HG03432 (cell line): ENCODE measurements at regions not wholly inside any gene's neighbourhood (a gene's known extent, or its start where the extent isn't known, plus 50 kb on each side); places are given as distances from the start of the nearest gene placed in this dataset.

ENCODE experiments used
- ATAC-seq: cut with Tn5 transposase; IDR thresholded peaks from one replicate; pipeline ENCODE4 v1.9.1; 2021; ENCODE audit warnings: mild to moderate bottlenecking, moderate library complexity; ENCODE audit not compliant: unreplicated experiment

GRCh38 chr5:148708854-148709253, 54.5 kb upstream of the HTR4 start:
- no peak for ATAC-seq

GRCh38 chr5:148711961-148712360, 57.6 kb upstream of the HTR4 start:
- no peak for ATAC-seq

- no peak for ATAC-seq
These were observed 59.6 kb upstream of the HTR4 start for GRCh38 chr5:148713735-148714508.

GRCh38 chr5:148716716-148717115, 62.4 kb upstream of the HTR4 start:
- ATAC-seq, result no peak

- ATAC-seq, result no peak
These were observed 63.3 kb upstream of the HTR4 start for GRCh38 chr5:148717668-148718067.

GRCh38 chr5:148719605-148720004, 65.3 kb upstream of the HTR4 start:
- ATAC-seq, result no peak

DNA sequence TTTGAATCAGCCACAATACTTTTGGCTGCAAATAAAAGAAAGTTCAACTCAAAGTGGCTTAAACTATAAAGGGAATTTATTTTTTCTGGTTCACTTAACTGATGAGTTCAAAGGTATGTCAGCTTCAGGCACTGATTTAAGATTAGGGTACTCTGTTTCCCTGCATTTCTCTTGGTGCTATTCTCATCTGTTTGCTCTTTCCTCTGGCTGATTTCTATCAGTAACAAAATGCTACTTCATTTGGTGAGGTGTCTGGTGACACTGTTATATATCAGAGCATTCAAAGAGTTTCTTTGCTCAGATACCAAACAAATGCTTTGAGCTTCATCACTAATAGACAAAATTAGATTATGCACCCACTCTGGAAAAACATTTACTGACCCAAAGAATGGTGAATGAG, 65.9 kb upstream of the HTR4 start:
- ATAC-seq, result no peak

DNA sequence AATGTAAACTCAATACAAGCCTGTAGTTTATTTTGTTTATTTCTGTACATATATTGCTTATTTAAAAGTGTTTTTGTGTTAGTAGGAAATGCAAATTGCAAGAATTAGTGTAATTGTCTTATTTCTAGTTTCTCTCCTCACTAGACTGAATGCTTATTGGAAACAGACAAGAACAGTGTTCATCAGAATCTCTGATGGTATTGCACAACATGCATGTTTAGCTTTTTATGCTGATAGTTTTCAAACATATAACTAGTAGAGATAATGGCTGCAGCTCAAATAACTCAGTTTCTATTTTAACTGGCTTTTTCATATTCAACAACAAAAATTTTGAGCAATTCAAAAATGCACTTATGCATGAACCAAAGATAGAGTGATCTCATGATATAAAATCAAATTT, 68.8 kb upstream of the HTR4 start:
- no peak for ATAC-seq

GRCh38 chr5:148725675-148726074, 71.3 kb upstream of the HTR4 start:
- ATAC-seq, result no peak

DNA sequence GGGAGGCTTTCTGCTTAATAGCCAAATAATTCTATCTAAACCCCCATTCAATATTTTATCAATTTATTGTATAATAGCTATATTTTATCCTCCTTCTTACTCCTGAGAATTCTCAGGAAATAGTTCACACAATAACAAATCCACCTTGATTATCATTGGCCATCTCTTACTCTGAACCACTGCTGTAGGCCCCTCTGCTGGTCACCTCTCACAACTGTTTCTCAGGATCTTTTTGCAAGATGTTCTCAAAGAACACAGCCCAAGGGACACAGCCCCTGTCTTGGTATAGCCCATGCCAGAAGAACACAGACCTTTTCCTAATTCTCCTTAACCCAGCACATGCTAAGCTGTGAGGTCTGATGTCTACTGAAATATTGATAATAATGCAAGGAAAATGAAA, 74.9 kb upstream of the HTR4 start:
- no peak for ATAC-seq

DNA sequence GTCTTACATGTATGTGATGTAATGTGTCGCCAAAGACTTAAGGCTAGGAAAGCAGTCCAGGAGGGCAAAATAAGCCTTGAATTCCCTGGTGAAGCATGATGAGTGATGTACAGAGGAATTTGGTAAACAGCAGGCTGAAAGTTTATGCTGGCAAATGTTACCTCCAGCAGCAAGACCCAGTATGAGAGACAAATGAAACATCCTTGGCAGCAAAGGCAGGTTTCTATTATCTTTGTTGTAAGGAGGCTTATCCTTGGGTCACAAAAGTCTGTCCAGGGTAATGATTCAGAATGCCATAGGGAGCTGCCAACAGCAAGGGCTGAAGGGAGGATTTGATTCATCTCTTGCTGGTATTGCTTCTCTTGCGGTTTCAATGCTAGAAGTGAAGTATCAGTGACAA, 75.9 kb upstream of the HTR4 start:
- ATAC-seq, result no peak

DNA sequence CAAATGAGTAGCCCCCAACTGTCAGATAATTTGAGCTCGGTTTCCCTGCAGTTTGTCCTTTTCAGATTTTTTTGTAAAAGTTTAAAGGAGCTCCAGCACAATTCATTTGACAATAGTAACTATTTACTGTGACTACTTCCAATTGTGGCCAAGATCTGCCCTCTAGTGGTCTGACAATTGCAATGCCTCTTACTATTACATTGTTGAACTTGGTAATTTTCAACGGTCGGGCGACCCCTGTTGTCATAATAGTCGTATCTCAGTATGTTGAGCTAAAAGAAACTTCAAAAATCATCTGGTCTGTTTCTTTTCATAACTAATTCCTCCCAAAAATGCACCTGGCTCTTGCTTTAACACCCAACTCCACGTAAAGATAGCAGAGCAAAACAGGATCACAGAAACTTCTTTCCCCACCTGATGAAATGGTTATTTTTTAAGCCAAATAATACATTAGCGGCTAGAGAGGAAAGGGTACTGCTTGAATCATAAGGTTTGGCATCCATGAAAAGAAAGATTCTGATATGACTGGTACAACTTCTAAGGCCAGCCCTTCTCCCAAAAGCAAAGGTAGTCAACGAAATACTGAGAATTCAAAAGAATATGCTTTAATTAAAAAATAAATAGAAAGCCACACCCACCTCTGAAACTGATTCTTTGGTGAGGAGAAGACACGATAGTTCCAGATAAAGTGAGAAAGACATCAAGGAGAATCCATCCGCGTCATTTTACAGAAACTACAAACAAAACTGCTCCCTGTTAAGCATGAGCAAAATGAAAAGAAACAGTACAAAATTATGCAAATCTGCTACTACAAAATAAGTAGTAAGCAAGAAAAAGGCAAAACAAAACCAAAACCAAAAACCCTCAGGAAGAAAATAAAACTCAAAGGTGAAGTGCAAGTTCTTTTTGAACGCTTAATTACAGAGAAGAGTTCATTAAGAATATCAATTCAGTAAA, 76.9 kb upstream of the HTR4 start:
- peak; percentile 91 for ATAC-seq

DNA sequence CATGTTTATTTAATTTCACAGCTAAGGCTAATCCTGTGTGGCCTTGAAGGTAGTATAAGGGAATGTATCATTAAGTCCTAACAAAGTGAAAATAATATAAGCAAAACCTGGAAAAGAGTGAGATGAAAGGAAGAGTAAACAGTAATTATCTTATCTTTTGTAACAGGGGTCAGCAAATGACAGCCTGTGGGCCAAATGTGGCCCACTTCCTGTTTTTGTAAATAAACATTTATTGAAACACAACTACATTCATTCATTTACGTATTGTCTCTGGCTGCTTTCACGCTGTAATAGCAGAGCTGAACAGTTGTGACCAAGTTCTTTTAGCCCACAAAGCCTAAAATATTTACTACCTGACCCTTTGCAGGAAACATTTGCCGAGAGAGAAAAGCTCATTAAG, 78.4 kb upstream of the HTR4 start:
- ATAC-seq, result no peak

- ATAC-seq, result peak; percentile 43
These were observed 79.5 kb upstream of the HTR4 start for GRCh38 chr5:148733601-148734438.

DNA sequence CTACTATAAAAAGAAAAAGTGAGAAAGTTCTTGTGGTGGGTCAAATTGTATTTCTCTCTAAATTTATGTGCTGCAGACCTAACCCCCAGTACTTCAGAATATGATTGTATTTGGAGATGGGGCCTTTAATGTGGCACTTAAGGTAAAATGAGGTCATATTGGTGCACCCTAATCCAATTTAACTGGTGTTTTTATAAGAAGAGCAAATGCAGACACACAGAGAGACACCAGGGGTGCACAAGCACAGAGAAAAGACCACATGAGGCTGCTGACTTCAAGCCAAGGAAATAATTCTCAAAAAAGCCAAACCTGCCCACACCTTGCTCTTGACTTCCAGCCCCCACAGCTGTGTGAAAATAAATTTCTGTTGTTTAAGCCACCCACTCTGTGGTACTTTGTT, 80.2 kb upstream of the HTR4 start:
- ATAC-seq, result no peak

DNA sequence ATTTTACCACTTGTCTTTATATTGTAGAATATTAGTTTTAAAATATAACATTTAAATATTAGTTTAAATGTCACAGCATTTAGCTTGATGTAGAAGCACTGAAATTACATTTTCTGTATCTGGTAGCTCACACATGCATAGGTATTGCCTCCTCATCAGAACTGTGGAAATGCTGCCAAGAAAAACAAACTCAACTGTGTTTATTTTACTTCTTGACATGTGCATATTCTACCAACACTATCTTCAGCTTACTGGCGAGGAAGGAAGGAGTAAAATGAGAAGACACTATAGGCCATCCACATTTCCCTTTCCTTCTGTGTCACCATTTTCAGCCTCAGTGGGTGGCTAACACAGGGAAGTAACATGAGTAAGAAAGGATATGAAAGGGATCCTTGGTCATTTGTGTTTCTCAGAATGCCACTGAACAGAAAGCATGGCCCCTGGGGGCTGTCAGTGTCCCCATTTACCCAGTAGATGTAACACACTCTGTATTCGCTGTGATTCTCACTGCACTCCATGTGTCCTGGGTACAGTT, 81.0 kb upstream of the HTR4 start:
- ATAC-seq, result no peak

DNA sequence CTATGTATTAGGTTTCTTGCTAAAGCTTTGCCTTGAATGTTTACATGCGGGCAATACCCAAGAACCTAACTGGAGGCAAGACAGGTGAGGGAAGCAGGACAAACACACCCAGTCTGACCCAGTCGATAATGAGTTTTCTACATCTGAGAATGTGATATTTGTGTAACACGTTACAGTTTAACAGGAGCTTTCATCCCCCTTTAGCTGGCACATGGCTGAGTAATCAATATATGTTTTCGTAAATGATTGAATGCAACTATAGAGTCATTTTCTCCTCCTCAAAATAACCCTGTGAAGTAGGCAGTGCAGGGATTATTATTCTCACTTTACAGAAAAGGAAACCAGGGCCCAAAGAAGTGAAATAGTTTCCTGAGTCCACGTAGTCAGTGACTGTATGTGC, 84.7 kb upstream of the HTR4 start:
- peak; percentile 40 for ATAC-seq

DNA sequence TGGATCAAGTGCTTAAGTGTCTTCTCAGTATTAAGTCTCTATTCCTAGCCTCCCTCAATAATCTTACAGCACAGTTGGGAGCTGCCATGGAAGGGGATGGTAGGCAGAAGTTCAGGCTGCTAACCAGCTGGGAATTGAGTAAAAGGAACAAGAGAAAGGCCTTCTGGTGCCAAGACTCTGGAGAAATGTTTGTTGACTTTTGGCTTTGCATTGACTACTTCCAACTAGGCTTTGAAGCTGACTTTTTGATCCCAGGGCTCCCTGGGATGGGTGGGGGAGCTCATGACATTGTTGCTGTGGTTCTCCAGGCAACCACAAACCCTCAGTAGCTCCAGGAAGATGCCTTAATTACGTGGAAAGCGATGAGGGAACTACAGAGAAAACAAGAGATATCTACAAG, 85.2 kb upstream of the HTR4 start:
- no peak for ATAC-seq

- no peak for ATAC-seq
These were observed 85.9 kb upstream of the HTR4 start for GRCh38 chr5:148740079-148740858.
